EH (cell line): ENCODE measurements at regions not wholly inside any gene's neighbourhood (a gene's known extent, or its start where the extent isn't known, plus 50 kb on each side); places are given as distances from the start of the nearest gene placed in this dataset.
"Not testable (repeated sequence)": the region's sequence is repeated elsewhere in the genome, so short reads cannot be mapped to it uniquely, and the experiment has no call there.

Experiments used
- DNase-seq: peaks from one replicate; pipeline ENCODE4 v3.0.0-alpha.2; 2015; ENCODE audit warnings: low read depth

DNA sequence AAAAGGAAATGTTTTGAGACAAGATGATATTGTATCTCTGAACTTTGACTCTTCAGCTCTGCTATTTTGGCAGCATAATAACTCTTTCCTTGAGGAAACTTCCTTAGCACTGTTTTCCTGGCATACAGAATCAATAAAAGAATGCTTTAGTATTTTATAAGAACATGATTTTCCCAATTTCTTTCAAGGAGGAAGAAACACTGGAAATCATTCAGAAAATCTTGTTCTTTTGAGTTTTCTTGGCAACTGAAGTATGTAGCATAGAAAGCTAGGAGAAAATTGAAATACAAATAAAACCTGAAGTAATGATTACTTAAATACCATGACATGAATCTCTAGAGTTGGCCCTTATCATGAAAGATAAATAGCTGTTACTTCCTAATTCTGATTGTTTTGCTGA is 461.4 kb upstream of the ZNF608 start:
- DNase-seq = no peak

DNA sequence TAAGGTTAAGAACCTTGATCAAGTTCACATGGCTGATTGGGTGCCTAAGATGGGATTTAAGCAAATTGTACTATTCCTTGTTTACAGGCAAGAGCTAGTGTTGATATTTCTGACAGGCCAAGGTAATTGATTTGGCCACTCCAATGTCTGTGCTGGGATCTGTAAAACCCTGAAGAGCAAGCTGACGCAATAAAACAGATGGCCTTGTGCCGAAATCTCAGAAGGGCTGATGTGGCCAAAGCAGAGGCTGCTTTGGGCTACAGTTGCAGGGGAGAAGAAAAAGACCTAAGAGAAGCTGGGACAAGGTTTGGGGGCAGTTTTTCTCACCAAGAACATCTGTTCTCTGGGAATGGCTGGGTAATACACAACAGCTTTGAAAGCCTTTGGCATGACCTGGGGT is 463.2 kb upstream of the ZNF608 start:
- no peak for DNase-seq

DNA sequence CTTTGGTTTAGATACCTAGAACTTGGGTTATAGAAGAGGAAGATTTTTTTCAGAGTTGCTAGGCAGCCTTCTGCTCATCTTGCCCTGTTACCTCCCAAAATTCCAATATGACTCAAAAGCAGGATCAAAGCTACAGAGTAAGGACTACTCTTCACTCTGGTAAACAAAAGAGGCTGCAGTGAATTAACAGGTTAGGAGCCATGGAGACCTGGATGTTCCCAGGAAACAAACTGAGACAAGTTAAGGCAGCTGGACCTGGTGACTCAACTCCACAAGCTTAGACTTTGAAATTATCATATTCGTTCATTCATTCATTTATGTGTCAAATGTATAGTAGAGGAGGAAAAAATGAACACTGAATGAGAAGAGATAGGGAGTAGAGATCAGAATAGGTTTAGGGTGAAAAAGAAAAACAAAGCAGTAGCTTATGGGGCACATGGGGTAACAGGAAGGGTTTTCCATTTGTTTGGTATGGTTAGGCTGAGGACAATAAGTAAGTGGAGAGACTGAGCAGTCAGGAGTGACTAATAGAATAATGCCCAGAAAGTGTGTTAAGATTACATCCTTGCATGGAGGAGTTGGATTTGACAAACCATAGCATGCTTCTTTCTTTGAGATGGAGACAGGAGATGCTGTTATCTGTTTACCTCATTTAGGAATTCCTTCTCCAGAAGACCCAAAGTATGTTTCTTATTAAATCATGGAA is 464.0 kb upstream of the ZNF608 start:
- no peak for DNase-seq

DNA sequence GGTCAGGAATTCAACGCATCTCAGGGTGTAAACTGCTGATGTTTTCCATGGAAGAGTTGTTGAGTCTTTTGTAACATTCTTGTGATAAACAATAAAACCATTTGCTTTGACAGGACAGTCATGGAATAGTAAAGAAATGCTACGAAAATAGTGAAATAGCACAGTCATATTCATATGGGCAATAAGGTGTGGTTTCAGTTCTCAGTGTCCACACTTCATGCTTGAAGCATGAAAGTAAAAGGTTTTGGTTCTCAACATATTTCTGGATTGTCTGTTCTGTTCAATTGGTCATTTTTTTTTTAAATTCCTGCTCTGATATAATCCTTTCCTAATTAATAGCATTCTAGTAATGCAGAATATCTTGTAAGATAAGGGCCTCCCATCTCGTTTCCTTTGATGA is 467.6 kb upstream of the ZNF608 start:
- no peak for DNase-seq

DNA sequence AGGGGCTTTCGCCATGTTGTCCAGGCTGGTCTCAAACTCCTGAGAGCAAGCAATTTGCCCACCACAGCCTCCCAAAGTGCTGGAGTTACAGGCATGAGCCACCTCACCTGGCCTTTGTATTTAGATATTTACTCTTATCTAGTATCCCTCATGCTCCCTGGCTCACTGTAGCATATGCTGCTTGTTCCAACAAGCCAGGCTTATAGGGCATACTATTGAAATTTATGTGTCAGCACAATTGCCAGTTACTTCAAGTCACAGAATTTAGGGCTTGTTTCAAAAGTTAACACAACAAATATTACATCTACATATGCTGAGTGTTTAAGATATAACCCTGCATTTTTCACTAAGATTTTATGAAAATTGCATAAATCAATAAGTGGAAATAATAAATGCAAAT is 469.2 kb upstream of the ZNF608 start:
- no peak for DNase-seq

DNA sequence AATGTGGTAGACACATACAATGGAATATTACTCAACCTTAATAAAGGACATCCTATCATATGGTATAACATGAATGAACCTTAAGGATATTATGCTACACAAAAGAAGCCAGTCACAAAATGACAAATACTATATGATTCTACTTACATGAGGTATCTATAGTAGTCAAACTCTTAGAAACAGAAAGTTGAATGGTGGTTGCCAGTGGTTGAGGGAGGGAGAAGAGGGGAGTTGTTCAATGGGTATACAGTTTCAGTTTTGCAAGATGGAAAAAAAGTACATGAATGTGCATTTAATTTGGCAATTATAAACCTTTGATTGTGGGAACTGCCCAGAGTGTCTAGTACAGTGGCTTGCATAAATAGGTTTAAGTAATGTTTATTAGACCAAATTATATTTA is 473.3 kb upstream of the ZNF608 start:
- DNase-seq = no peak

DNA sequence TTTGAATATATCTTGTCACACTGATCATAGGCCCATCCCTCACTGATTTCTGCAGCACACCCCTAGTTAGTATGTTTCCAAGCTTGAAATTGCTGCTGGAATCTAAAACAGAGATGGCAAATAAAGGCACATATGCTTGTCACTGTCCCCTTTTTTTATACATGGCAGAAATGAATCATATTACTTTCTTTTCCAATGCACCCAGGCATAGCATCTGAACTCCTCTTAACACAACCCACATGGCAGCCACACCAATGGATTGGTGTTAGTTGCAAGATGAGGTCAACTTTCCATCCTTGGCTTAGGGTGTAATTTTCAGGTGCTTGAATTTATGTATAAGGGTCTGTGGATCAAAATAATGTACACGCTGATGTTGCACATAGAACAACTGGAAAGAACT is 473.8 kb upstream of the ZNF608 start:
- DNase-seq = no peak

DNA sequence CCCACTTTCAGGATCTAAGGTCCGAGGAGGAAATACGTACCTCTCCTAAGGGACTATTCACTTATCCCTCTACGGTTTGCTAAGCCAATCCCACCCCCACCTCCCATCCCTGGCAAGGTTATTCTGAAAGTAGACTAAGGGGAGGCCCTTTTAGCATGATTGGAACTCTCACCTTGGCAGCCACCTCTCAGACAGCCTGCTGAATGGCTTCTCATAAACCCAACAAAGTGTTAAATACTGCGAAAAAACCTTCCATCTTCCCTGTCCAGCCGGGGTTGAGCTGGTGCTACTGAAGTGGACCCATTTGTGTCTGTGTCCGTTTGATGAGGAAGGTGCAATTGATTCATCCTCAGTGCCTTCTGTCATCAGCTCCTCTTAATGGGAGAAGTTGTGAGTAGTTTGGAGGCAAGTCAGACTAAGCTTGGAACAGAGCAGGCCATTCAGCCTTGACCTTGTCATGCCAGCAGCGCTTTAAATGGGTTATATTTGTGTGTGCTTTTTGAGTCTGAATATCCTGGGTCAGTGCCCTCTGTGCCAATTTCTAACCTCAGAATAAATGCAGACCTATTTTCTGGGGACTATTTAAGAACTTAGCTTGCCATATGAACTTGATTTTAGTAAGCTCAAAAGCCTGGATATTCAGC is 476.3 kb upstream of the ZNF608 start:
- no peak for DNase-seq

DNA sequence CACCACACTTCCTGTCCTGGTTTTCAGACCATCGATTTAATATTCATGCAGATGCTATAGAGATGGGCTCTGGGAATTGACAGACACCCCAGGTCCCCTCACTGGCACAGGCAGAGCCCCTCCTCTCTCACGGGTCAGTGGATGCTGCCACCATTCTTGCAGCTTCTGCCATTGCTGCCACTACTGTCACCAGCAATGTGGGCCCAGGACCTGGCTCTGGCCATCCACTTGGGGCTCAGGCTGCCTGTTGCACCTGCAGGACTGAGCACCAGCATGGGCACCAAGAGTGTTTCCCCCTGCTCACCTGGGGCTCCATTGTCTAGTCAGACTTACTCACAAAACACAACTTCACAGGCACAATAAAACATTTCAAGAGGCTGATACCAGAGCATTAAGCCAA is 479.0 kb upstream of the ZNF608 start:
- no peak for DNase-seq

DNA sequence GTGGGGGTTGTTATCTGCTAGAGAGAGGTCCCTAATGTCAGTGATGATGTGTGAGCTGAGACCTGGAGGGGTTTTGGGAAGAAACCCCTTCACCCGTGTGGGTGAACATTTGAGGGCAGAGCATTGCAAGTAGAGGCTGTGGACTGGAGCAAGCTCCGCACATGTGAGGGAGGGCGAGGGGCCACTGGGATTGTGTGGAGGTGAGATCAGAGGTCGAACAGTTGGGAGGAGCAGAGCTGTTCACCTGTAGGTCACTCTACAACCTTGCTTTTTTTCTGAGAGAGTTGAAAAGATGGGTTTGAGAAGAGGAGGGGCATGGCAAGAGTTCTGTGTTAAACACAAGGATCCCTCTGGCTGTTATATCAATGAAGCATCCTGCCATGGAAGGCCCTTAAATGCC is 480.4 kb upstream of the ZNF608 start:
- DNase-seq = no peak

DNA sequence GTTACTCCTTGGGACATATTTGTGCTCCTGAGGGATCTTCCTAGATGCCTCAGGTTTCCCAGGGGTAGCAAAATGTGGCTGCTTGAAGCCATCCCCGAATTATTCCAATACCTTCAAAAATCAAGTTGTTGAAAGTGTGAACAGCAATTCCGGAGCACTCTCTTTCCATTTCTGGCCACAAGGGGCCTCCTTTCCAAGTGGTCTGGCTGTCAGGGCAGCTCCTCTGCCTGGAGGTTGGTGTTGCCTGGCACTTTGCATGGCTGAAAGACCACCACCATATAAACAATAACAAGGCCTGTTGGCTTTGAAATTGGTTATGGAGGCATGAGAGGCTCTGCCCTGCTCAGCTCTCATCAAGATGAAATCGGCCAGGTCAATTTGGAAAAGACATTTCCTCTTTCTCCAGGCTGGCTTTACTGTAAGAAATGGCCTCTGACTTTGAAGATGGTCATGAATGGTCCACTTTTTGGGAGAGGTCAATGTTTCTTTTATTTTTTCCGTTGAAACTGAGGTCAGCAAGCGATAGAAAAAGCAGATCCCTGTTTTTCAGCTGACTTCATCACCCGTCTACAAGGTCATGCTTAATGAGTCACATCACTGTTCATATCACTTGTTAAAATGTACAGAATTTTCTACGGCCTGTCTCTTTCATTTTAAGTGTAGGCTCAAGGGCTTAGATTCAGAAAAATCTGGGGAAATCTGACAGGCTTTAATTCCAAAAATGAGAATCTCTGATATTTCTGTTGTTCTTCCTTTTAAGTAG is 481.1 kb upstream of the ZNF608 start:
- DNase-seq = peak; percentile 26

DNA sequence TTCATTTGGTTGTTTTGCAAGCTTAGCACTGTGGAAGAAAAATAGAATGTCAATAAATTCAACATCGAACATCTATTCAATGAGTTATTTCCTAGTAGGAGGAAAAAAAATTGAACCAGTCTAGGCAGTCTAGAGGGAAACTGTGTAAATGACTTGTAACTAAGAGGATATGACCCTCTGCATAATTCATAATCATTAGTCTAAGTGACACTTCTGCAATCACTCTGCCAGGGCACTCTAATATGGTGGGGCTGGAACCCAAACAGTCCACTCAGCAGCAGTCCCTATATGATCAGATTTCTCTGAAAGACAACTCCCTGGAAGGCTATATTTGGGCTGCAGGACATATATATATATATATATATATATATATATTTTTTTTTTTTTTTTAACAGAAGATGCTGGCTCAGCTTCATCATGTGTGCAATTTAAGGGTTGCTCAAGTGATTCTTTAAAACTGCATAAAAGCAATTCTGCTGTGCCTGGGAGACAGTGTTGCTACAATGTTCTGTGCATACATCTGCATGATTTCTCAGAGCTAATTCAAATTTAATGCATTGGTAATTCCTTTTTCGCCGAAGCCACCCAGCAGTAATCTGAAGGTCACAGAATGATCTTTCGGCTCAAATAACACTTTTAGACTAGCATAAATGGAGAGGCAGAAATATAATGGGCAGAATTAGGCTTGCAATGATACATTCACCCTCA is 482.1 kb upstream of the ZNF608 start:
- no peak for DNase-seq

DNA sequence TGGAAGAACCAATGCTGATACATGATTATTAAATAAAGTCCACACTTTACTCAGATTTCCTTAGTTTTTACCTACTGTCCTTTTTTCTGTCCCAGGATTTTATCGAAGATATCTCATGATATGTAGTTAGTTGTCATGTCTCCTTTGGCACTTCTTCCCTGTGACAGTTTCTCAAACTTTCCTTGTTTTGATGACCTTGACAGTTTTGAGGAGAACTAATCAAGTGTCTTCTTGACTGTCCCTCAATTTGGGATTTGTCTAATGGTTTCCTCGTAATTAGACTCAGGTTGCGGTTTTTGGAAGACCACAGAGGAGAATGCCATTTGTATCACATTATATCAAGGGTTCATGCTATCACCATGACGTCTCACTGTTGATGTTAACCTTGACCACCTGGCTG is 483.1 kb upstream of the ZNF608 start:
- DNase-seq = no peak

DNA sequence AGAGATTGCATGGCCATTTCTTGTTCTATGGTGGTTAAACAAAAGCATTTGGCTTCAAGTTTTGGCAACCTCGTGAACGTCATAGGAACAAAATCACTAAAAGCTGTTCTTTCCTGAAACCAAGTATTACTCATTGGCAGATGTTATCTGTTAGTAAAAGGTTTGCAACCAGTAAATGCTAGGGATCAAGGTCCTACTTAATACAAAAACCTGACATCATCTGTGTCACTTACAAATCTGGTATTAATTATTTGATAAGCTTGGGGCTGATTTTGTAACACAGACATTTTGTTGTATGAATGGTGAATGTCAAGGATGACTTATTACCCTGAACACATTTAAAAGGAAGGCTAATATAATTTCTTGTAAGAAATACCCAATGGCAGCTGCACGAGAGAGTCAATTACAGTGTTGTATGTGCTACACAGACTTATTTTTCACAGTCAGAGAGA is 486.4 kb upstream of the ZNF608 start:
- peak; percentile 74 for DNase-seq

DNA sequence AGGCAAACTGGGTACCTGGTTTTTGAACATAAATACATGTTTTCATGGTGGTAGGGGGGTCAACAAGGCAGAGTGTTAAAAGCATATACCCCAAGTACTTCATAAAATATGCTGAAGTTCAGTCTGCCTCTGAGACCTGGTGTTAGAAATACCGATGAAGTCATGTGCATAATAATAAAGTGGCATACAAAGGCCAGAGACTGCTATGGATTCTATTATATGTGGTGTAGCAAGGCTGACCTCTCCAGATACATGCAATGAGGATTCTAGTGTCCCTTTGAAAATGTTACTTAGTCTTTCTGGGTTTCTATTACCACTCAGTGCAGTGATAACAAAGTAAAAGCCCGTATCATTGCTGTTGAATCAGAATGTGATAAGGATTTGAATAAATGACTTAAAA is 487.5 kb upstream of the ZNF608 start:
- DNase-seq = no peak

DNA sequence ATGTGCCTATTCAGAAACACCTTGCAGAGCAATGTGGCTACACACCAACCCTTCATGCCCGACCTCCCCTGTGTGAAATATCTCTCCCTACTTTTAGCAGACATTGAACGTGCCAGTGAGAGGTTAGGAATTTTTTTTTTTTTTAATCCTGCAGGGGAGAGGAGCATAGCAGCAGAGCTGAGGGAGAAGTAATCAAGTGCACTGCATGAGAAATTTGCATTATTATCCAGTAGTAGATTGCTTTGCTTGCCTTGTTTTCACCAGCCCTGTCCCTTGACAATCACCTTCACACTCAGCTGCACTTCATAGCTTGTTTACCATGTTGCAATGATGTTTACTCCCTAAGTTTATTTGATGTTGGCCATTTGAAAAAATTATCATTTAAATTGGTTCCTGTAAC is 489.6 kb upstream of the ZNF608 start:
- DNase-seq = no peak

DNA sequence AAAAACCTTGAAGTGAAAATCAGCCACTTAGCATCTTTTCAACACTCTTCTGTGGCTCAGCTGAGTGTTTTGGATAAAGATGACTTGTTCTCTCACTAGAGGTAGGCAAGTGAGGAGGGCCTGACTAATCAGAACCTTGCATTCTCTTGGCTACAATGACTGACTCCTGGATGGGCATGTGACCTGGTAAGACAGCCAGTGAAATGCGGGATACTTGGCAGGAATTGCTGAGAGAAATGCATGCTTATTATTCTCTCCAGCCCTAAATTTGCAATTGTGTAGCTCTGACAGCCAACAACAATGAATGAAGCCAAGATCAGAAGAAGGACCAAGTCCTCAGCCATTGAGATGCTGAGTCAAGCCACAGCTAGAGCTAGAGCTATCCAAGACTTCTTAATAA is 490.5 kb upstream of the ZNF608 start:
- DNase-seq = no peak

DNA sequence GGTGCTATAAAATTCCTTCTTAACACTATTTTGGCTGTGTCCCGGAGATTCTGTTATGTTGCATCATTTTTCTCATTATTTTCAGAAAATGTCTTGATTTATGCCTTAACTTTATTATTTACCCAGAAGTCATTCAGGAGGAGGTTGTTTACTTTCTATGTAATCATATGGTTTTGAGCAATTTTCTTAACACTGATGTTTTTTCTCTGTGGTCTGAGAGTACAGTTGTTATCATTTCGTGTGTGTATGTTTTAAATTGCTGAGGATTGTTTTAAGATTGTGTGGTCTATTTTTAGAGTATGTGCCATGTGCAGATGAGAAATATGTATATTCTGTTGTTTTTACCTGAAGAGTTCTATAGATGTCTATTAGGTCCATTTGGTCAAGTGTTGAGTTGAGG is 498.1 kb upstream of the ZNF608 start:
- DNase-seq = no peak

DNA sequence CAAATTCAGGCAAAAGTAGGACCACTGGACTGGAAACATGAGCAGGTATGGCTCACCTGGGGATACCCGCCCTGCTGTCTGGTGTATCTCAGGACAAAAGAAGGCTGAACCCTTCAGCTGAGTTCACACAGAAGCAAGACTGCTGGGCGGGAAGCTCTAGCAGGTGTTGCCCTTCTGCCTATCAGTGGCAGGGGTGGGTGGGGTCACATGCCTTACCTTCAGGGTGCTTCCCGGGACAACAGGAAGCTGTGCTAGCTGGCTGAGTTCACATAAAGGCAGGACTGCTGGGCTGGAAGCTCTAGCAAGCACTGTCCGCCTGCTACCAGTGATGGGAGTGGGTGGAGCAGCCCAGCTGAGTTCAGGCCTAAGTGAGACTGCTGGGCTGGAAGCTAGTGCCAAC is 498.8 kb upstream of the ZNF608 start:
- DNase-seq = no peak

DNA sequence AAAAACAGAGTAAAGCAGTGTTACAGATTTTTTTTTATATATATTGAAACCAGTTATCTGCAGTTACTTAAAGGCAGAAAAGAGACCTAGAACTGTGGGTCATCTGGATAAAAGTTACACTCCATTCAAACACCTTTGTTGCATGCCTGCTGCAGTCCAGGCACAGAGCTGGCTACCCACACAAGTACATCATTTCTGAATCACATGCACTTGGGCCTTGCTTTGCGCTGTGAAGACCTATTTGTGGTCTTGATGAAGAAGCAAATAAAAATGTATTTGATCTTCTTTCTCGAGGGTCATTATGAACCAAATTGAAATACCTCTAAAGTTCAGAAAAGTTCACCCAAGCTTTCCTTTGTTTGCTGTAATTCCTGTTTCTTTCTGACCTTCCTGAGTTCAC is 503.0 kb upstream of the ZNF608 start:
- DNase-seq = no peak

DNA sequence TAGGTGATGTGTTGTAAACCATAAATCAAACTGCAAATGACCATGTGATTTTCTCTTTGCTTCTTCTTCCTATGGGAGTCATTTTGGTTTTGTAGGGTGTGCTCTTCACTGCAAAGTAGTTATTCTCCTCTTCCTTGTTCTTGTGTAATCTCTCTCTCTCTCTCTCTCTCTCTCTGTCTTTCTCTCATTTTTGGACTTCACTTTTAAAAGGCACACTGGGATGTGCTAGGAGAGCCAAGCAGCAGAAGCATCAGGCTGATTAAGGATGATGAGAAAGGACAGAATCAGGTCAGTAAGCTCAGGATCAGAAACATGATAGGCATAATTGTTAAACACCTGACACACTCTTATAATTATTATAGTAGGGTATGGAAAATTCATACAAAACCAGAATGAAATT is 505.3 kb upstream of the ZNF608 start:
- DNase-seq = no peak

DNA sequence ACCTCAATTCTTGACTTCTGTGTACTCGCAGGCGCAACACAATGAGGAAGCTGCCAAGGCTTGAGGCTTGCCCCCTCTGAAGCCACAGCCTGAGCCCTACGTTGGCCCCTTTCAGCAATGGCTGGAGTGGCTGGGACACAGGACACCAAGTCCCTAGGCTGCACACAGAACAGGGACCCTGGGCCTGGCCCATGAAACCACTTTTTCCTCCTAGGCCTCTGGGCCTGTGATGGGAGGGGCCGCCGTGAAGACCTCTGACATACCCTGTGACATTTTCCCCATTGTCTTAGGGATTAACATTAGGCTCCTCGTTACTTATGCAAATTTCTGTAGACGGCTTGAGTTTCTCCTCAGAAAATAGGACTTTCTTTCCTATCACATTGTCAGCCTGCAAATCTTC is 507.2 kb upstream of the ZNF608 start:
- DNase-seq = not testable (repeated sequence)

DNA sequence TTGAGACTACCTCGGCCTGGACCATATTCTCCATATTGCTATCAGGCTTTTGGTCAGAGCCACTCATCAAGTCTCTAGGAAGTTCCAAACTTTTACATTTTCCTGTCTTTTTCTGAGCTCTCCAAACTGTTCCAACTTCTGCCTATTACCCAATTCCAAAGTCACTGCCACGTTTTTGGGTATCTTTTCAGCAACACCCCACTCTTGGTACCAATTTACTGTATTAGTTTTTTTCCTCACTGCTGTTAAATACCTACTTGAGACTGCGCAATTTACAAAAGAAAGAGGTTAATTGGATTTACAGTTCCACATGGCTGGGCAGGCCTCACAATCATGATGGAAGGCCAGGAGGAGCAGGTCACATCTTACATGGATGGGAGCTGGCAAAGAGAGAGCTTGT is 507.8 kb upstream of the ZNF608 start:
- no peak for DNase-seq
